ENCODE measurements at regions not wholly inside any gene's neighbourhood (a gene's known extent, or its start where the extent isn't known, plus 50 kb on each side); places are given as distances from the start of the nearest gene placed in this dataset.

DNA sequence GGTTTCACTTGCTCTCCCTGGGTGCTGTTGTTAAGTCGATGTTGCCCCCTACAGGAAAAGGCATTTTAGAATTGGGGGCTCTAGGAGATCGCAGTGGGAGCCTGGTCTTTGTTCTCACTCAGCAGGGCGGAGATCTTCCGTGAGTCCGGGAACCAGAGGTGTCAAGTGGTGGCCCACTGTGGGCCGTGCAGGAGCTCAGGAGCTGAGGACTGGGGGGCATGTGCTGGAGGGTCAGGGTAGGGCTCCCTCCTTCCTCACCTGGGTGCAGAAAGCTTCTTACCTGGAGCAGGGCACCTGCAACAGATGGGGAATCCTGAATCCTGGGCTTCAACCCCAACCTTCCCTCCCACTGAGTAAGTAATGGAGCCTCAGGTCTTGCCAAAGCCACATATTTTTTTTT is 392.7 kb downstream of the NPHP4 start:
- no peak for DNase-seq (ENCODE audit: low read depth)

DNA sequence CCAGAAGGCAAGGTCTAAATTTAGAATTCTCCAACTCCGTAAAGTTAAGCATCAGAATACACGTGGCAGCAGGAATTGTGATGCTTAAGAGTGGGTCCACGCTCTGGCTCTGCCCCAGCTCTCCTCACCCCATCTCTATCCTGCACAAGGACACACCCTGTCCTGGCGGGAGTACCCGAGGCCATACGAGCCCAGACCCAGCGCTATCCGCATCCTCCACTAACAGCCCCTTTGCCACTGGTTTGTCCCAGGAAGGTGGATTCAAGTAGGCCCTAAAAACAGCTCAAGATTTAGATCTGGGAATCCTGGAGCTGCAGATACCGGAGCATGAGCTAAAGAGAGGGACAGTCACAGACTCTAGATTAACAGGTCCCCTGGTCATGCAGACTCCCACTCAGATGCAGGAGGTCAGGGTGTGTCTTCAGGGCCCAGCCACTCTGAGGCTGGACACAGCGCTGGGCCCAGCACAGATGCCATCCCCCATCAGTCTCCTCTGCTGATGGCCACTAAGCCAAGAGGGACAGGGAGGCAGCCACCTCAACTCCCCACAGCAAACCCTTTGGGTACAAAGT is 393.3 kb downstream of the NPHP4 start:
- DNase-seq (ENCODE audit: low read depth), result no peak

GRCh38 chr1:5597991-5598823 is 394.0 kb downstream of the NPHP4 start:
- DNase-seq (ENCODE audit: low read depth), result no peak

DNA sequence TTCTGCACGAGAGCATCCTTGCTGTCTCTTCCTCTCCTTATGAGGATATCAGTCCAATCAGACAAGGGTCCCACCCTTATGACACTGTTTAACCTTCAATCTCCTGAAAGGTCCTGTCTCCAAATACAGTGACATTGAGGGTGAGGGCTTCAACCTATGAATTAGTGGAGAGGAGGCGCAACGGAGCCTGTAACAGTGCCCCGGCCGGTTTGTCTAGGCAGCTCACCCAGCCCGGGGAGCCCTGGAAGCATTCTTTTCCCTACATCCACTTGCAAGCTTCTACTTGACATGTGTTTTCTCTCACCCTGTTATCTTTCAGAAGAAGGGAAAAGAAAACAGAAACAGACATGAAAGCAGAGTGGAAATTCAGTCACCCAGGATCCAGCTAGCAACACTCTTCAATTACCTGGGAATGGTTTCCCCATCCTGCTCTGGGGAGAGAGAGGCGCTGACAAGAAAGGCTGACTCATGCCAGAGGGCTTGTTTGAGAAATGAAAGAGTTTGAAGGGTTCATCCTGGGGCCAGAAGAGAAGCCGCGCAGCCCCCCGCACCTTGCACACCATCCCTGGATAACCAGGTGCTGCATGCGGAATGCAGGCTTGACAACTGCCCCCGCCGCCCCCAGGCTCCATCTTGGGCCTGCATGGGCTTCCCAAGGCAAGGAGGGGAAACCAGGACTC is 394.9 kb downstream of the NPHP4 start:
- DNase-seq (ENCODE audit: low read depth), result no peak

DNA sequence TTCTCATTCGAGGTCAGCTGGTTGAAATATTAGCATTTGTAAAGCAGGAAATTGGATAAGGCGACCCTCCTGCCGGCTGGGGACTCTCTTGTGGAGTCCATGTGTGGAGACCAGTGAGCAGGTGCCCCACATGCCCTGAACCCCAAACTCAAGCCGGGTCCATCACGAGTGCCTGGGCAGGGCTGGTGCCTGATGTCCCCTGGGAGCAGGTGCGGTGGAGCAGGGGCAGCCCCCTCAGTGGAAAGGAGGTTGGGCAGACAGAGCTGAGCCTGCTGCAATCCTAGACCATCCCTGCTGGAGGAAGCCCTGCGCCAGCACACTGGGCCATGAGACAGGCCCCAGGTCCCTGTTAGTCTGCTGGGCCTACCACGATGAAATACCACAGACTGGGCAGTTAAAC is 395.6 kb downstream of the NPHP4 start:
- no peak for DNase-seq (ENCODE audit: low read depth)

- no peak for DNase-seq (ENCODE audit: low read depth)
These were observed 396.6 kb downstream of the NPHP4 start for GRCh38 chr1:5595531-5596170.

DNA sequence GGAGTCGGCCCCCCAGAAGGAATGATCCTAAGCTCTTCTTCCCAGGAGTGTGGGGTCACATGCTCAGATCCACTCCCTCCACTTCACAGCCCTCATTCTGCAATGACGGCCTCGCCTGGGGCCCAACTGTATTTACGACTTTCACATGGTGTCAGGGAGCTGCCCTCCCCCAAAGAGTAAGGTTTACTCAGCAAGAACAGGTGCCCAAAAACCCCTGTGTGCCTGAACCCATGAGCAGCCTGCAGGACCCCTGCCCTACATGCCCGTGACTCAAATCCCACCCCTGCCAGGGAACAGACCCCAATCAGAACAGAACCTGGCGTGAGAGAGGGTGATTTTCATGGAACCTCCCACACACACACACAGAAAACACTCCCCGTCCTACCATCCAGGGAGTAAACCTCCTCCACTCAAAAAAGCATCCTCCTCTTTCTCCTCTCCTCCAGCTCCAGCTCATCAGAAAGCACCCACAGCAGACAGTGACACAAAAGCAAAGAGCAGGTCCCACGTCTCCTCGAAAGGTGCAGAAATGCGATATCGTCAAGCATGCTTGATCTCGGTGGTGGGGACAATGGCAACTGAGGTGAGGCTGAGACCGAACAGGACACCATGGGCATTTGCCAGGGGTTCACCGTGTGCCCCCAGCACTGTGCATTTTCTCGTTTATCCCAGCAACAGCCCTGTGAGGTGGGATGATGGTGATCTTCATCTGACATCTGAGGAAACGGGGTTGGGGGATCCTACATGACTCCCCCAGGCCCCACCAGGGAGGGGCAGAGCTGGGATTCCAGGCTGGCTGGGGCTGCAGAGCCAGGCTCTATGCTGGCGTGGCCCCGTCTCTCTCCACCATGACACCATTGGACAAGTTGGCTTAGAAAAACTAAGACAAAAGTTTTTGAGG is 397.9 kb downstream of the NPHP4 start:
- no peak for DNase-seq (ENCODE audit: low read depth)

GRCh38 chr1:5590717-5591116 is 401.5 kb downstream of the NPHP4 start:
- no peak for DNase-seq (ENCODE audit: low read depth)

- no peak for DNase-seq (ENCODE audit: low read depth)
These were observed 405.6 kb downstream of the NPHP4 start for GRCh38 chr1:5586629-5587028.

- no peak for DNase-seq (ENCODE audit: low read depth)
These were observed 407.0 kb downstream of the NPHP4 start for GRCh38 chr1:5585256-5585655.

DNA sequence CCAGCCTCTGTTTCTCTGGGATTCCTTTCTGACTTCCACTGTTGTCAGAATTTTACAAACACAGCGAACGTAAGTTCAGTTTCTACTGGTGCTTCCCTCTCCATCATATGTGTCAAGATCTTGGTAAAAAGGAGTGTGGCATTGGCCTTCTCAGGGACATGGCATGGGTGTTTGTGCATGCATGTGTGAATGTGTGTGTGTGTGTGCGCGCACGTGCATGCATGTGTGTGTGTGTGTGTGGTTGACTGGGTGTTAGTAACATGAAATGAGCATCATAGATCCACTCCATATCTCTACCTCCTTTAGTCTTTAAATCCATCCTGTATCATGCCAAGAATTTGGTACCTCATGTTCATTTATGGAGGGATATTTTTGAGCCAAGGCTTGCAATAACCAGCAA is 411.3 kb downstream of the NPHP4 start:
- no peak for DNase-seq (ENCODE audit: low read depth)

- no peak for DNase-seq (ENCODE audit: low read depth)
These were observed 412.3 kb downstream of the NPHP4 start for GRCh38 chr1:5579966-5580365.

GRCh38 chr1:5578690-5579089 is 413.5 kb downstream of the NPHP4 start:
- DNase-seq (ENCODE audit: low read depth), result no peak

DNA sequence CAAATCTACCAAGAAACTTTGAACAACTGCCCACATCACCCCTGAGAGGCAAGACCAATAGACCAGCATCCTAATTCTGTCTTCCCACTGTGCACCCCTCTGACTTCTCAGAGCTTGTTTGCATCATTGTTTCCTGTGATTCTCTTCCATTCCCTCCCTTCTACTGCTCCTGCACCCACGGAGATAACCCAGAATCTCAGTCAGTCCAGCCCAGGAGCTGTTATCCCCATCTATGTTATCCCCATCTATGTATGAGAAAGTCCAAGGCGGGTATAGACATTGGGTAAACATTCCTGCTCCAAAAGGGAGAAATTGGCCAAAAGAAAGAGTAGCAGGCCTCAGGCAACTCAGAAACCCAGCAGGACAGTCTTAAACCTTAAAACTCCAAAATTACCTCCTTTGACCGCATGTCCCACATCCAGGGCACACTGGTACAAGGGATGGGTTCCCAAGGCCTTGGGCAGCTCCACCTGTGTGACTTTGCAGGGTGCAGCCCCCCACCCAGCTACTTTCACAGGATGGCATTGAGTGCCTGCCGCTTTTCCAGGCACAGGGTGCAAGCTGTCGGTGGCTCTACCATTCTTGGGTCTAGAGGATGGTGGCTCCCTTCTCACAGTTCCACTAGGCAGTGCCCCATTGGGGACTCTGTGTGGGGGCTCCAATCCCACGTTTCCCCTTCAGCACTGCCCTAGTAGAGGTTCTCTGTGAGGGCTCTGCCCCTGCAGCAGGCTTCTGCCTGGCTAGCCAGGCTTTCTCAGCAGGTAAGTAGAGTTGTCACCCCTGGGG is 414.8 kb downstream of the NPHP4 start:
- DNase-seq (ENCODE audit: low read depth), result no peak

GRCh38 chr1:5576673-5577065 is 415.6 kb downstream of the NPHP4 start:
- DNase-seq (ENCODE audit: low read depth), result no peak

GRCh38 chr1:5576011-5576672 is 416.1 kb downstream of the NPHP4 start:
- no peak for DNase-seq (ENCODE audit: low read depth)

- no peak for DNase-seq (ENCODE audit: low read depth)
These were observed 416.8 kb downstream of the NPHP4 start for GRCh38 chr1:5575396-5575940.

- DNase-seq (ENCODE audit: low read depth), result no peak
These were observed 417.6 kb downstream of the NPHP4 start for GRCh38 chr1:5574641-5575040.

DNA sequence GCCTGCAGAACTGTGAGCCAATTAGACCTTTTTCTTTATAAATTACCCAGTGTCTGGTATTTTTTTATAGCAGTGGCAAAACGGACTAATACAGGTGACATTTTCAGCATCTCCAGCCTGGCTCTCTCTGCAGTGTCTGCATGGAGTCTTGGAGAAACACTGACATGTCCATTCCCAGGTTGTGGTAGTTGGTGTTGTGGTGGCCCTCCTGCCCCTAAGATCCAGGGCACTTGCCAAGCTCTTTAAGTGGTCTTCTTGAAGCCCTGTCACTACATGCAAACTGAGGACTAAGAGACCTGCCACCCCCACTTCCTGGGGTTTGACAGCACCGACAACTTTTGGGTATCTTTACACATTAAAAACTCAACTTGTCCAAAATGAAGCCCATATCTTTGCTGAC is 419.4 kb downstream of the NPHP4 start:
- DNase-seq (ENCODE audit: low read depth), result no peak

DNA sequence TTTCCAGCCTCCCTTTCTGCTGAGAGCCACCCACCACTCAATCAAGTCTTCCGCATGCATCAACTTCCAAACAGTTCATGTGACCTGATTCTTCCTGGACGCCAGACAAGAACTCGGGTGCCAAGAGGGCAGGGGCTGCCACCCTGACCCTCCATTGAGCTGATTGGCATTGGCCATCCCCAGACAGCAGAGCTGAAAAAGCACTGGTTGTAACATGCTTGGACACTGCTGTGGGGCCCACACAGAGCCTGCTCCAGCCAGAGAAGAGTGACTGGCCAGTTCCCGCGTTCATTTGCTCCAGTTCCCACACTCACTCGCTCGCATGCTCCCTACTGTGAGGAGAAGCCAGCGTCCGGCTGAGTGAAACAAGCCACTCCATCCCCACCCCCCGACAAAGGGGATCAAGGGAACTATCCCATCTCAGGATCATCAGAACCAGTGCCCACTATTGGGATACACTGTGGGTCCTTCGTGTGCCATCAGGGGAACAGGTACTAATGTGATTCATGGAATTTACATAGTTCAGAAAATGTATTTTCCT is 420.3 kb downstream of the NPHP4 start:
- no peak for DNase-seq (ENCODE audit: low read depth)

All from Daoy (cell line).